GM13977 (cell line): ENCODE measurements at regions not wholly inside any gene's neighbourhood (a gene's known extent, or its start where the extent isn't known, plus 50 kb on each side); places are given as distances from the start of the nearest gene placed in this dataset.
A peak's percentile ranks its signal among the peaks of the same experiment; 100 is the strongest.

ENCODE experiments used
- DNase-seq: peaks from one replicate; pipeline ENCODE4 v3.0.0; 2012; ENCODE audit warnings: low spot score
- in situ Hi-C: fragments of 300-500 bp; cut with MboI; formaldehyde crosslinking; loops from one replicate; pipeline ENCODE4 v1.12.0; 2022; ENCODE audit warnings: low sequenced_read_pairs, low pct_unique_long_range_greater_than_20kb, mixed read lengths, inconsistent platforms; ENCODE audit not compliant: unreplicated experiment
- TF ChIP-seq, protein P1 (sequence below): IDR thresholded peaks from 2 replicates; pipeline ENCODE4 v1.5.1; 2012; ENCODE audit warnings: mild to moderate bottlenecking, control low read depth; ENCODE audit not compliant: insufficient read depth; ENCODE audit errors: extremely low read depth, missing control alignments

DNA sequence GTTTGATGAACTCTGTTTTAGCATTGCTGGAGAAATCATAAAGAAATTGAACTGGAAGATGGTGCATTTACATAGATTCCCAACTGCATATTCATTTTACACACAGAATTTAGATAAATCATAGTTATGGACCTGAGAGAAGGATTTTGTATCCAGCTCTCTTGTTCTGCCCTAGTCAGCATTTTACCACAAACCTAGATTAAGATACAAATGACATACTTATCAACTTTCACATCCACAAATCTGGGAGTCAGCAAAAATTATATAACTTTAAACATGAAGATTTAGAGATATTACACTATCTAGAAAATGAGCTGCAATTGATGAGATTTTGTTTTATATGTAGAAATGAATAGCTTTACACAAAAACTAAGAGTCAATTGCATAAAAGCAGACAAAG lies 632.8 kb downstream of the IGSF11 start:
- TF ChIP-seq, protein P1, sequence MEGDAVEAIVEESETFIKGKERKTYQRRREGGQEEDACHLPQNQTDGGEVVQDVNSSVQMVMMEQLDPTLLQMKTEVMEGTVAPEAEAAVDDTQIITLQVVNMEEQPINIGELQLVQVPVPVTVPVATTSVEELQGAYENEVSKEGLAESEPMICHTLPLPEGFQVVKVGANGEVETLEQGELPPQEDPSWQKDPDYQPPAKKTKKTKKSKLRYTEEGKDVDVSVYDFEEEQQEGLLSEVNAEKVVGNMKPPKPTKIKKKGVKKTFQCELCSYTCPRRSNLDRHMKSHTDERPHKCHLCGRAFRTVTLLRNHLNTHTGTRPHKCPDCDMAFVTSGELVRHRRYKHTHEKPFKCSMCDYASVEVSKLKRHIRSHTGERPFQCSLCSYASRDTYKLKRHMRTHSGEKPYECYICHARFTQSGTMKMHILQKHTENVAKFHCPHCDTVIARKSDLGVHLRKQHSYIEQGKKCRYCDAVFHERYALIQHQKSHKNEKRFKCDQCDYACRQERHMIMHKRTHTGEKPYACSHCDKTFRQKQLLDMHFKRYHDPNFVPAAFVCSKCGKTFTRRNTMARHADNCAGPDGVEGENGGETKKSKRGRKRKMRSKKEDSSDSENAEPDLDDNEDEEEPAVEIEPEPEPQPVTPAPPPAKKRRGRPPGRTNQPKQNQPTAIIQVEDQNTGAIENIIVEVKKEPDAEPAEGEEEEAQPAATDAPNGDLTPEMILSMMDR: no peak
- in situ Hi-C loops: no loop called here
- DNase-seq: no peak

DNA sequence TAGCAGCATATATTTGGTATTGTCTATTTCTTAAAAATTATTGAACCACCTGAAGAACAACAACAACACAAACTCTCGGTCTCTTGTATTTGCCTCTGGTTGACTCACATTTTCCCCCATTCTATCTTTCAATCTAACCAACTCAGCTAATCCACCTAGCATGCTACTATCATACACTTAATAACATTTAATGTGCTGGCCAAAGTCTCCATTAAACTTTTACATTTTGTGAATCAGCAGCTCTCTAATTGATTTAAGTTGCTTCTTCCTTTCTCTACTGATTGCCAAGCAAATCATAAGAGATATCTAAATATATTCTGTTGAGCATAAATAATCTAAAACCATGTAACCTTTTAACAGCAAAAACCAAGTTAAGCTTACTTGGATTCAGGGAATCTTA lies 631.7 kb downstream of the IGSF11 start:
- TF ChIP-seq, protein P1: no peak
- in situ Hi-C loops: no loop called here
- no peak for DNase-seq

DNA sequence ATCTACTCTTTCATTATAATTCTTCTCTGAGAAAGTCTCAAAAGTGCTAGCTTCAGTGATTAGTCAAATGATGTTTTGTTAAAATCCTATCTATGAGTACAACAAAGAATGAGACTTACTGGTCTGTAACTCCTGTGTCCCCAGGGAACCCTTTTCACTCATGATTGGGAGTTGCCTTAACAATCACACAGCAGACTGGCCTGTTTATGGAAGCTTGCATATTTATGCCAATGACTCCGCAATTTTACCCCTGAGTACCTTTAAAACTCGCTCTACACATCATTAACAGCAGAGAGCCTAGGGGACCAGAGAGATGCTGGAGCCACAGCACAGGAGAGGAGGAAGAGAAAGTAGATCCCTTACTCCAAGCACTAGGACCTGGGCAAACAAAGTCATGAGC lies 628.1 kb downstream of the IGSF11 start:
- TF ChIP-seq, protein P1: no peak
- in situ Hi-C loops: no loop called here

DNA sequence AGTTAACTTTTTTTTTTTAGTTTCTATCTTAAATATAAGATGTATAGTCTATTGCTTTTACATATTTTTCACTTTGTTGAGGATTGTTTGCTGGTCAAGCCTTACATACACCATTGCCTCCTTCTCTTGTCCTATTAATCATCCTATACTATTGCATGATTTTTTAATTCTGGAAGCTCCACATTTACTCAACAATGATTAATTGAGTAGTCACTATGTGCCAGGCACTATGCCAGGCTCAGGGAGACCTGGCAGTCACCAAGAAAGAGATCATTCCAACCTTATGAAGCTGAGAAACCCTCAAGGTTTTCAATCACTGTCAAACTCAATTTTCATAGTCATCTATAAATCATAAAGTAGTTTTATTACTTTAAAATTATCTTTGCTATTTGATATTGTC lies 626.2 kb downstream of the IGSF11 start:
- no peak for DNase-seq
- TF ChIP-seq, protein P1: no peak
- in situ Hi-C loops: no loop called here

More for the DNA sequence above, 628.1 kb downstream of the IGSF11 start:
- no peak for DNase-seq

DNA sequence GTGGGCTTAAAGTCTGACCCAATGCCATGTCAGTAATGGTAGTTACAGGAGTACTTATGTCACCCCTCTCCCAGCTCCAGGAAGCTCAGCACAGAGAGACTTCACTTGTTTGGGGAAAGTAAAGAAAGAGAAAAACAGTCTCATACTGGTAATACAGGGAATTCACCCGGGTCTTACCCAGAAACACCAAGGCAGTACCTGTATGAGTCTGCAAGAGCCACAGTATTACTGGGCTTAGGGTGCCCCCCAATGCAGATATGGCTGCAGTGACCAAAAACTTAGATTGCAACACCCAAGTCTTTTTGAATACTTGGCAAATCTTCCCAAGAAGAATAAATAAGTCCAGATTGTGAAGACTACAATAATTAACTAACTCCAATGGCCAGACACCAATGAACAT lies 622.1 kb downstream of the IGSF11 start:
- in situ Hi-C loops: no loop called here
- DNase-seq: no peak
- TF ChIP-seq, protein P1: peak; percentile 31

DNA sequence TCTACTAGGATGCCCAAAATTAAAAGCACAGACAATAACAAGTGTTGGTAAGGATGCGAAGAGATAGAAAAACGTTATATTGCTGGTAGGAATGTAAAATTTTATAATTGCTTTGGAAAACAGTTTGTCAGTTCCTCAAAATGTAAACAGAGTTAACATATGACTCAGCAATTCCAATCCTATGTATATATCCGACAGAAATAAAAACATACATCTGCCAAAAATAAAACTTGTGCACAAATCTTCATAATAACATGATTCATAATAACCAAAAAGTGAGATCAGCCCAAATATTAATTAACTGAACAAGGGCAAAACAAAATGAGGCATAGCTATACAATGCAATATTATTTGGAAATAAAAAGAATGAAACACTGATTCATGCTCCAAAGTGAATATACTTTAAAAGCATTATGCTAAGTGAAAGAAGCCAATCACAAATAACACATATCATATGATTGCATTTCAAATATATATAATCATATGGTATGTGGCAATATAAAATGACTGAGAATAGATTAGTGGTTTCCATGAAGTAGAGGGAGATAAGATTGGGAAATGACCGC lies 609.3 kb downstream of the IGSF11 start:
- TF ChIP-seq, protein P1: no peak
- no peak for DNase-seq
- in situ Hi-C loops: no loop called here

DNA sequence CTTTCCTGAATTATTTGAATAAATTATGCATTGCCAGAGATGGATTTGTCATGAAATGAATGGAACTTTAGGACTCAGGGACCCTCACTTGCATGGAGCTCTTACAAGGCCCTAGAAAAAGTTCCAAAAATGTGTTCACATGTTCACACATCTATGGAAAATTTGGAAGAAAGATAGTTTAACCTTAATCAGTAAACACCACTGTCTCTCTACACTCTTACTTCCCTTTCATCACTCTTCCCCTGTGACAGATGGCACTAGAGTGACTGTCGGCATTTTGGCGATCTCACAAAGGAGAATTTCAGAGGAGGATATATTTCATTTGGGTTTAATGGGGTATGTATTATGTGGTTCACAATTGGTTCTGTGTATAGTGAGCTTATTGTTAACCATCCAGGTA lies 600.8 kb downstream of the IGSF11 start:
- no peak for DNase-seq
- in situ Hi-C loops: no loop called here
- TF ChIP-seq, protein P1: no peak
